DND-41 (cell line): ENCODE measurements at regions not wholly inside any gene's neighbourhood (a gene's known extent, or its start where the extent isn't known, plus 50 kb on each side); places are given as distances from the start of the nearest gene placed in this dataset.

ENCODE experiments used
- ATAC-seq: fragments of 200-7000 bp; cut with Tn5 transposase; 3 replicates; pipeline ENCODE4 v1.9.1; 2021; ENCODE audit warnings: low read depth; ENCODE audit not compliant: insufficient read depth
- DNase-seq: peaks from one replicate; pipeline ENCODE4 v3.0.0-alpha.2; 2020
- H2AFZ ChIP-seq: 2 replicates; pipeline ENCODE4 v1.6.0; 2012; ENCODE audit warnings: low read depth, low read length
- H3K27ac ChIP-seq: 2 replicates; pipeline ENCODE4 v1.5.1; 2012; ENCODE audit warnings: low read length, inconsistent platforms
- H3K27me3 ChIP-seq: fragments of 200-600 bp; sonication (generic); 2 replicates; pipeline ENCODE4 v1.6.0; 2012; ENCODE audit warnings: low read length, mild to moderate bottlenecking, inconsistent platforms; ENCODE audit not compliant: insufficient read depth, poor library complexity
- H3K36me3 ChIP-seq: 2 replicates; pipeline ENCODE4 v1.5.1; 2012; ENCODE audit warnings: low read length, inconsistent platforms; ENCODE audit not compliant: insufficient read depth
- H3K4me1 ChIP-seq: 2 replicates; pipeline ENCODE4 v1.5.1; 2012; ENCODE audit warnings: mild to moderate bottlenecking, low read length; ENCODE audit not compliant: insufficient read depth
- H3K4me2 ChIP-seq: 2 replicates; pipeline ENCODE4 v1.6.0; 2012; ENCODE audit warnings: mild to moderate bottlenecking, moderate library complexity, low read length, inconsistent platforms; ENCODE audit not compliant: insufficient read depth
- H3K4me3 ChIP-seq, 2 experiments: fragments of 200-600 bp in 1 of 2; shearing (Covaris generic) in 1 of 2; 2 replicates each; pipeline ENCODE4 v1.5.1; 2012 to 2016; ENCODE audit warnings: inconsistent platforms in 2 of 2, low read length in 2 of 2, mild to moderate bottlenecking in 2 of 2, low read depth in 1 of 2, moderate library complexity in 1 of 2
- H3K79me2 ChIP-seq: 2 replicates; pipeline ENCODE4 v1.6.0; 2012; ENCODE audit warnings: low read length, inconsistent platforms; ENCODE audit not compliant: insufficient read depth
- H3K9ac ChIP-seq: 2 replicates; pipeline ENCODE4 v1.6.0; 2012; ENCODE audit warnings: low read depth, mild to moderate bottlenecking, inconsistent platforms, low read length, moderate library complexity
- H3K9me3 ChIP-seq: 2 replicates; pipeline ENCODE4 v1.5.1; 2012; ENCODE audit warnings: low read length, moderate library complexity, mild to moderate bottlenecking, inconsistent platforms; ENCODE audit not compliant: insufficient read depth, severe bottlenecking
- H4K20me1 ChIP-seq: 2 replicates; pipeline ENCODE4 v1.6.0; 2012; ENCODE audit warnings: low read length; ENCODE audit not compliant: insufficient read depth
- EZH2 ChIP-seq: IDR thresholded peaks from 3 replicates; pipeline ENCODE4 v1.6.1; 2012; ENCODE audit warnings: borderline replicate concordance, low read depth, mild to moderate bottlenecking, moderate library complexity, low read length, inconsistent platforms; ENCODE audit not compliant: severe bottlenecking
- TF ChIP-seq, protein P1 (sequence below): IDR thresholded peaks from 2 replicates; pipeline ENCODE4 v1.5.1; 2012; ENCODE audit warnings: borderline replicate concordance, low read length, moderate library complexity, mild to moderate bottlenecking; ENCODE audit not compliant: poor library complexity, severe bottlenecking; ENCODE audit errors: extremely low read depth

DNA sequence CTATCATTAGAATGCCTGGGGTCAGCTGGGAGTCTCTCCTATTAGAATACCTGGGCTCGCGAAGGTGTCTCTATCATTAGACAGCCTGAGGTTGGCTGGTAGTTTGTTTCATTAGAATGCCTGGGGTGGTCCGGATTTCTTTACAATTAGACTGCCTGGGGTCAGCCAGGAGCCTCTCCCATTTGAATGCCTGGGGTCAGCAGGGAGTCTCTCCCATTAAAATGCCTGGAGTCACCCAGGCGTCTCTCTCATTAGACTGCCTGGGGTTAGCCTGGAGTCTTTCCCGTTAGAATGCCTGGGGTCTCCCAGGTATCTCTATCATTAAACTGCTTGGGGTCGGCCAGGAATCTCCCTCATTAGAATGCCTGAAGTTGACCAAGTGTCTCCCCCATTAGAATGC, 1458.3 kb downstream of the UQCRFS1 start:
- Histone ChIP-seq H2AFZ (no peak overlapping the region), H3K27me3 (no peaks in the 10 kb centered on the region), H3K4me3 (no peak overlapping the region), H3K9ac (no peak overlapping the region), H3K36me3 (no peaks in the 10 kb centered on the region), H3K4me2 (no peak overlapping the region), H4K20me1 (no peaks in the 10 kb centered on the region), H3K4me1 (no peaks in the 10 kb centered on the region), H3K27ac (no peak overlapping the region), H3K9me3 (no peaks in the 10 kb centered on the region), H3K79me2 (no peaks in the 10 kb centered on the region)
- DNase-seq, result no peak
- no peak for ATAC-seq
- no peak for TF ChIP-seq EZH2
- TF ChIP-seq, protein P1, sequence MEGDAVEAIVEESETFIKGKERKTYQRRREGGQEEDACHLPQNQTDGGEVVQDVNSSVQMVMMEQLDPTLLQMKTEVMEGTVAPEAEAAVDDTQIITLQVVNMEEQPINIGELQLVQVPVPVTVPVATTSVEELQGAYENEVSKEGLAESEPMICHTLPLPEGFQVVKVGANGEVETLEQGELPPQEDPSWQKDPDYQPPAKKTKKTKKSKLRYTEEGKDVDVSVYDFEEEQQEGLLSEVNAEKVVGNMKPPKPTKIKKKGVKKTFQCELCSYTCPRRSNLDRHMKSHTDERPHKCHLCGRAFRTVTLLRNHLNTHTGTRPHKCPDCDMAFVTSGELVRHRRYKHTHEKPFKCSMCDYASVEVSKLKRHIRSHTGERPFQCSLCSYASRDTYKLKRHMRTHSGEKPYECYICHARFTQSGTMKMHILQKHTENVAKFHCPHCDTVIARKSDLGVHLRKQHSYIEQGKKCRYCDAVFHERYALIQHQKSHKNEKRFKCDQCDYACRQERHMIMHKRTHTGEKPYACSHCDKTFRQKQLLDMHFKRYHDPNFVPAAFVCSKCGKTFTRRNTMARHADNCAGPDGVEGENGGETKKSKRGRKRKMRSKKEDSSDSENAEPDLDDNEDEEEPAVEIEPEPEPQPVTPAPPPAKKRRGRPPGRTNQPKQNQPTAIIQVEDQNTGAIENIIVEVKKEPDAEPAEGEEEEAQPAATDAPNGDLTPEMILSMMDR, result no peak

DNA sequence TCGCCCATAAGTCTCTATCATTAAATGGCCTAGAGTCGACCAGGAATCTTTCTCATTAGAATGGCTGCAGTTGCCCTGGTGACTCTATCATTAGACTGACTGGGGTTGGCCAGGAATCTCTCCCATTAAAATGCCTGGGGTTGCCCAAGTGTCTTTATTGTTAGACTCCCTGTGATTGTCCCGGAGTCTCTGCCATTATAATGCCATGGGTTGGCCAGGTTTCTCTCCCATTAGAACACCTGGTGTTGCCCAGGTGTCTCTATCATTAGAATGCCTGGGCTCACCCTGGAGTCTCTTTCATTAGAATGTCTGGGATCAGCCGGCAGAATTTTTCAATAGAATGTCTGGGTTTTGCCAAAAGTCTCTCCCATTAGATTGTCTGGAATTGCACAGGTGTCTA, 1459.3 kb downstream of the UQCRFS1 start:
- Histone ChIP-seq H3K4me1 (no peaks in the 10 kb centered on the region), H3K4me2 (no peak overlapping the region), H3K27ac (no peak overlapping the region), H3K27me3 (no peaks in the 10 kb centered on the region), H3K79me2 (no peaks in the 10 kb centered on the region), H4K20me1 (no peaks in the 10 kb centered on the region), H3K9me3 (no peaks in the 10 kb centered on the region), H3K9ac (no peak overlapping the region), H2AFZ (no peak overlapping the region), H3K4me3 (no peak overlapping the region), H3K36me3 (no peaks in the 10 kb centered on the region)
- ATAC-seq (no peak), DNase-seq (no peak)
- TF ChIP-seq, protein P1, result no peak

DNA sequence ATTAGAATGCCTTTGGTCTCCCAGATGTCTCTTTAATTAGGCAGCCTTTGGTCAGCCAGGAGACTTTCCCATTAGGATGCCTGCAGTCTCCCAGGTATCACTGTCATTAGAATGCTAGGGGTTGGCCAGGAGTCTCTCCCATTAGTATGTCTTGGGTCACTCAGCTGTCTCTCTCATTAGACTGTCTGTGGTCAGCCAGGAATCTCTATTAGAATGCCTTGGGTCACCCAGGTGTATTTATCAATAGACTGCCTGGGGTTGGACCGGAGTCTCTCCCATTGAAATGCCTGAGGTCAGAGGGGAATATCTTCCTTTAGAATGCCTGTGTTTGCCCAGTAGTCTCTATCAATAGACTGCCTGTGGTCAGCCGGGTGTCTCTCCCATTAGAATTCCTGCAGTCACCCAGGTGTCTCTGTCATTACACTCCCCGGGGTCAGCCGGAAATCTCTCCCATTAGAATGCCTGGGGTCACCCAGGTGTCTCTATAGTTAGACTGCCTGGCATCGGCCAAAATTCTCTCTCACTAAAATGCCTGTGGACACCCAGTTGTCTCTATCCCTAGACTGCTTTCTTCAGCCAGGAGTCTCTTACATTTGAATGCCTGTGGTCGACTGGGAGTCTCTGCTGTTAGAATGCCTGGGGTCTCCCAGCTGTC, 1460.3 kb downstream of the UQCRFS1 start:
- Histone ChIP-seq H3K4me2 (no peak overlapping the region), H3K9ac (no peak overlapping the region), H4K20me1 (no peaks in the 10 kb centered on the region), H3K79me2 (no peaks in the 10 kb centered on the region), H3K27ac (no peak overlapping the region), H3K9me3 (no peaks in the 10 kb centered on the region), H3K36me3 (no peaks in the 10 kb centered on the region), H2AFZ (no peak overlapping the region), H3K27me3 (no peaks in the 10 kb centered on the region), H3K4me3 (no peak overlapping the region), H3K4me1 (no peaks in the 10 kb centered on the region)
- no peak for ATAC-seq
- TF ChIP-seq, protein P1, result no peak
- no peak for TF ChIP-seq EZH2
- no peak for DNase-seq

DNA sequence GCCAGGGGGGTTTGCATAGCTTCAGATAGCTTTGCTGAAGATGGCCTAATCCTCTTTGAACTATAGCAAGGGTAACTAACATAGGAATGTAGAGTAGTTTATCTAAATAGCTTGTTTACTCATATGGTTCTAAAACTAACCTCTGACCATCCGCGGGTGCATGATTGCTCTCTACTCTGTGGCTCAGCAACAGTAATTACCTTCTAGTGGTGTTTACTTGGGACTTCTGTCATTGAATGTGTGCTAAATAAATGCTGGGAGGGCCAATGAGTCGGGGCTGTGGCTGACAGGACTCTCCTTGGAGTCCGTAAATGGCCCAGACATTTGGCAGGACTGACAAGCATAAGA, 1461.9 kb downstream of the UQCRFS1 start:
- no peaks in the 10 kb centered on the region for H3K4me1 ChIP-seq
- no peak overlapping the region for H3K9ac ChIP-seq
- H3K36me3 ChIP-seq, result no peaks in the 10 kb centered on the region
- H2AFZ ChIP-seq, result no peak overlapping the region
- ATAC-seq (no peak), DNase-seq (no peak)
- no peaks in the 10 kb centered on the region for H4K20me1 ChIP-seq
- no peak overlapping the region for H3K27ac ChIP-seq
- TF ChIP-seq EZH2, result no peak
- TF ChIP-seq, protein P1, result no peak
- H3K27me3 ChIP-seq, result no peaks in the 10 kb centered on the region
- H3K4me3 ChIP-seq, result no peak overlapping the region
- peaks cover 3% of the 10 kb centered on the region for H3K9me3 ChIP-seq
- no peak overlapping the region for H3K4me2 ChIP-seq
- H3K79me2 ChIP-seq, result no peaks in the 10 kb centered on the region
